ENCODE measurements at regions not wholly inside any gene's neighbourhood (a gene's known extent, or its start where the extent isn't known, plus 50 kb on each side); places are given as distances from the start of the nearest gene placed in this dataset.

DNA sequence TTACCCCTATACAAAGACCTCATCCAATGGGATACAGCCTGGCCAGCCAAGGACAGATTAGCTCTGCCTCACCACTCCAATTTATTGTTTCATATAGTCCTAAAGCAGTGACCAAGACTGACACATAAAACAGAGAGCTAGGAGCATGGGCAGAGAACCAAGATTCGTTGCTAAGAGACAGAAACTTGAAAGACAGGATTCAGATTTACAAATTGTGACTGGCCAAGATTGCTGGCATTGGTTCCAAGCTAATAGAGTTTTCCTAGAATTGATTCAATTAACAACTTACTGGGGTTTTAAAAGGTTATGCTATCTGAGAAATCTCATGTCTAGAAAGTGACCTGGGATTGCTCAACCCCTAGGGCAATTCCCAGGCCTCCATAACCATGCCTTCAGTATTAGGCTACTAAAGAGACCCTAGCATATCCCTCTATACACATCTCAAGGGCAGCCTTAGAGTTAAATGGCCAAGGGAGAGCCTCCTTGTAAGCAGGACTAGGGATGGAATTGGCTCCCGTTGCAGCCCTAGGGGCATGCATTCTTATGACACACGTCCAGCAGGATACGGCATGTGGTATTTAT, 75.6 kb downstream of the ICOS start:
- no peak overlapping the region for H3K4me3 ChIP-seq (replicated peaks; ENCODE audit: low read depth, low read length)
- DNase-seq (ENCODE audit: low read depth): no peak
- TF ChIP-seq, protein P1, sequence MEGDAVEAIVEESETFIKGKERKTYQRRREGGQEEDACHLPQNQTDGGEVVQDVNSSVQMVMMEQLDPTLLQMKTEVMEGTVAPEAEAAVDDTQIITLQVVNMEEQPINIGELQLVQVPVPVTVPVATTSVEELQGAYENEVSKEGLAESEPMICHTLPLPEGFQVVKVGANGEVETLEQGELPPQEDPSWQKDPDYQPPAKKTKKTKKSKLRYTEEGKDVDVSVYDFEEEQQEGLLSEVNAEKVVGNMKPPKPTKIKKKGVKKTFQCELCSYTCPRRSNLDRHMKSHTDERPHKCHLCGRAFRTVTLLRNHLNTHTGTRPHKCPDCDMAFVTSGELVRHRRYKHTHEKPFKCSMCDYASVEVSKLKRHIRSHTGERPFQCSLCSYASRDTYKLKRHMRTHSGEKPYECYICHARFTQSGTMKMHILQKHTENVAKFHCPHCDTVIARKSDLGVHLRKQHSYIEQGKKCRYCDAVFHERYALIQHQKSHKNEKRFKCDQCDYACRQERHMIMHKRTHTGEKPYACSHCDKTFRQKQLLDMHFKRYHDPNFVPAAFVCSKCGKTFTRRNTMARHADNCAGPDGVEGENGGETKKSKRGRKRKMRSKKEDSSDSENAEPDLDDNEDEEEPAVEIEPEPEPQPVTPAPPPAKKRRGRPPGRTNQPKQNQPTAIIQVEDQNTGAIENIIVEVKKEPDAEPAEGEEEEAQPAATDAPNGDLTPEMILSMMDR (IDR thresholded peaks at IDR 0.05; ENCODE audit: low read length, missing control alignments): no peak

DNA sequence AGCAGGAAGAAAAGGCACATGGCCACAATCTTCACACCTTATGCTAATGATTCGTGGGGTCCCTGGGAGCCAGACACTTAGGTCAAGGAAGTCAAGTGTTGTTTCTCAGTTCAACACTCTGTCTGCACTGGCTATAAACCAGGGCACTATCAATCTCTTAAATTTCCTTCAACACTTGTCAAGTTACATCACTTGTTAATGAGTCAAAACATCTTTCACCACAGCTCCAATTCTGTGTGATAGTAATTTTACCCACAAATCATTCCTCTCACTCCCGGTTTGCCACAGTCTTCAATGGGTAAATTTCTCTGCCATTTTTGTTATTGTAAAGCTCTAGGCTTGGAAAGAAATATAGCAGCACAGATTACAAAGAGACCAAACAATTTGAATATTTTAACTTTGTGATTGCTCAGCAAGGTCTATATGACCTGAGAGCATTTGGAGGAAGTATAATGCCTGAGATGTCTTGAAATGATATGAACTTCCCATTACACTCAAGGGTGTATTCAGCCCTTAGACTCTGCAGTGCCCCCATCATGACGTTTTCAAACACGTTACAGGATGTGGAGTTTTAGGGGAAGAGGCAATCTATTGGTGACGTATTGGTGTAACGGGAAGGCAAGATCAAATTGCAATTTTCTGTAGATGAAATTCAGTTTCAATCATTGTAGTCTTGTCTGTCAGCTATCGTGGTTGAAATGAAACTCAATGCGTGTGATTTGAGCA, 78.7 kb downstream of the ICOS start:
- no peak overlapping the region for H3K4me3 ChIP-seq (replicated peaks; ENCODE audit: low read depth, low read length)
- no peak for DNase-seq (ENCODE audit: low read depth)
- TF ChIP-seq, protein P1 (IDR thresholded peaks at IDR 0.05; ENCODE audit: low read length, missing control alignments): no peak

DNA sequence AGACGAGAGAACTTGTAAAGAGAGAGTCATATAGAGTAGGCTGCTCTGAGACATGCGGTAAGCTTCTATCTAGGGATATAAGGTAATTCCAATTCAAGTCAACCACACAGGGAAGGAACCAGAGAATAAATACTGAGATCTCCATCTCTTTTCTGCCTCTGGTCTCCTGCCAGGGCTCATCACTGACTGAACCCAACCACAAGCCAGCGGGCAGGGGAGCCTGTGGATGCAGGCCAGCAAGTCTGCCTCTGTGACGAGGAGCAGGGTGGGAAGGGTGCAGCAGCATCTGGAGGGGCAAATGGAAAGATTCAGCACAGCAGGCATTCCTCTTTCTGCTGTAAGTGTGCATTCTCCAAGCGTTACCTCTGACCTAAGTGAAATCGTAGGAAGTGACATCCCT, 82.2 kb downstream of the ICOS start:
- TF ChIP-seq, protein P1 (IDR thresholded peaks at IDR 0.05; ENCODE audit: low read length, missing control alignments): no peak
- H3K4me3 ChIP-seq (replicated peaks; ENCODE audit: low read depth, low read length): no peak overlapping the region
- no peak for DNase-seq (ENCODE audit: low read depth)

- no peak for DNase-seq (ENCODE audit: low read depth)
- H3K4me3 ChIP-seq (replicated peaks; ENCODE audit: low read depth, low read length): no peak overlapping the region
- TF ChIP-seq, protein P1 (IDR thresholded peaks at IDR 0.05; ENCODE audit: low read length, missing control alignments): no peak
Observed at GRCh38 chr2:204019572-204020501, 83.3 kb downstream of the ICOS start.

DNA sequence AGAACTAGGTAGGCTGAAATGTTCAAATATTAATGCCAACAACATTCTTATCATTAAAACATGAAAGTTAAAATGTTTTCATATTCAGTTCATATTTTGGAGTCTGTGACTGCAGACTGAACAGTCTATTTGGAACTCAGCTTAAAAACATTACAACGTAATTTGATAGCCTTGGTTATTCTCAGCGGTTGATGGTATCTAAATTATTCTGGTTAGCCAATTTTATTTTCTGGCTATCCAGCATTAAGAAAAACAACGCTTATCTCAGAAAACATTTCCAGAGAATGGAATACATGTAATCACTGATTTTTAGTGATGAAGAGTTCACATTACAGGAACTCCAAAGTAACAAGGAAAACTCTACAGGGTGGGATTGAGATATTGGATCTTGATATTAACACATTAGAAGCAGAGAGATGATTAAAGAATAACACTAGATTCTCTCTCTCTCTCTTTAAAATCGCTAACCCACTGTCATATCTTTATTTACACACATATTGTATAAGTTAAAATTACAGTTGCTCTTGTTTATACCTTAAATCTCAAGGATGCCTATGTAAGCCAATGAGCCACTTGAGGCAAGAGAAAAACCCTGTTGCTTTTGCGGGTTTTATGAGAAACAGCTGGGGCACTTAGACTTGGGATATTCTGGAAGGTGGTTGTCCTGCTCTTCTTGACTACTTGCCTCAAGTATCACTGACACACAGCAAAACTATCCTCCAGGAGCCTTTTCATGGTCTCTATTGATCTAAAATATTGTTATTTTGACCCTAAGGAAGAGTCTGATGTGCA, 84.9 kb downstream of the ICOS start:
- DNase-seq (ENCODE audit: low read depth): no peak
- no peak overlapping the region for H3K4me3 ChIP-seq (replicated peaks; ENCODE audit: low read depth, low read length)
- TF ChIP-seq, protein P1 (IDR thresholded peaks at IDR 0.05; ENCODE audit: low read length, missing control alignments): no peak

DNA sequence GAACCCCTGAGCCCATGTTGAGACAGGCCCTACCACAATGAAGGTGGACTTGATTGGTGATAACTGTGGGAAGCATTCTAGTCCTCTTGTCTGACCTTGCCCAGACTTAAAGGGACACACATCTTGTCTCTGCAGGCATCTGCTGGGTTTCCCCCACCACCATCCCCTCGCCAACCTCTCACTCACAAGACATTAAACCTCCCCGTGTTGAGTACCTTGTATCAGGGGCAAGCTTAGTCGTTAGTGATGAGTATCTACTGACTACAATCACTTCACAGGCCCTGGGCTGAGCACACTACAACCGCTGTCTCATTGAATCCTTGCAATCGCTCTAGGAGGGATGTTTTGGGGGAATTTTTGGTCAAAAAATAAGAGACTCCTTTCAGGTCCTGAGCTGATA, 86.0 kb downstream of the ICOS start:
- no peak overlapping the region for H3K4me3 ChIP-seq (replicated peaks; ENCODE audit: low read depth, low read length)
- DNase-seq (ENCODE audit: low read depth): no peak
- TF ChIP-seq, protein P1 (IDR thresholded peaks at IDR 0.05; ENCODE audit: low read length, missing control alignments): no peak
